B cell (primary cell): ENCODE measurements at regions not wholly inside any gene's neighbourhood (a gene's known extent, or its start where the extent isn't known, plus 50 kb on each side); places are given as distances from the start of the nearest gene placed in this dataset.

ENCODE experiments used
- CTCF ChIP-seq: fragments of 200-600 bp; IDR thresholded peaks from one replicate; pipeline ENCODE4 v1.8.0; 2022; ENCODE audit warnings: antibody characterized with exemption, mild to moderate bottlenecking
- EZH2 ChIP-seq: IDR thresholded peaks from 2 replicates; pipeline ENCODE4 v1.6.1; 2012; ENCODE audit warnings: borderline replicate concordance, low read depth, mild to moderate bottlenecking, moderate library complexity, low read length; ENCODE audit not compliant: insufficient read depth, poor library complexity, severe bottlenecking

GRCh38 chr5:124884114-124884513, 137.7 kb upstream of the ZNF608 start:
- TF ChIP-seq CTCF (no peak), EZH2 (no peak)
